Gastroesophageal sphincter (tissue), 4 donors: ENCODE measurements at regions not wholly inside any gene's neighbourhood (a gene's known extent, or its start where the extent isn't known, plus 50 kb on each side); places are given as distances from the start of the nearest gene placed in this dataset.

Source experiments
- ATAC-seq: fragments of 150-250 bp; one replicate; pipeline ENCODE4 v1.9.1; 2016; ENCODE audit warnings: mild to moderate bottlenecking, moderate library complexity
- H3K27ac ChIP-seq, 4 donors: fragments of 200-600 bp; sonication (generic) in 3 of 4; 1 replicate in 3 of 4; 2 replicates in 1 of 4; pipeline ENCODE4 v1.5.1; 2016 to 2019
- H3K27me3 ChIP-seq: fragments of 200-600 bp; sonication (generic); one replicate; pipeline ENCODE4 v1.5.1; 2019
- H3K36me3 ChIP-seq, 2 donors: fragments of 200-600 bp; sonication (generic); one replicate each; pipeline ENCODE4 v1.5.1; 2019; ENCODE audit warnings: control low read depth in 1 of 2
- H3K4me1 ChIP-seq, 3 donors: fragments of 200-600 bp; sonication (generic); 1 replicate in 2 of 3; 2 replicates in 1 of 3; pipeline ENCODE4 v1.5.1; 2016 to 2019; ENCODE audit warnings: control low read depth in 2 of 3
- H3K4me3 ChIP-seq, 2 donors: fragments of 200-600 bp; sonication (generic); one replicate each; pipeline ENCODE4 v1.5.1; 2019; ENCODE audit warnings: mild to moderate bottlenecking in 1 of 2, moderate library complexity in 1 of 2
- H3K9me3 ChIP-seq, 3 donors: fragments of 200-600 bp; sonication (generic); one replicate each; pipeline ENCODE4 v1.5.1; 2017 to 2019; ENCODE audit warnings: control low read depth in 2 of 3
- CTCF ChIP-seq, 4 experiments: fragments of 200-600 bp in 2 of 4; fragments of 450-650 bp in 2 of 4; sonication (generic) in 1 of 4; IDR thresholded peaks; one replicate each; pipeline ENCODE4 v1.5.1; 2017 to 2019; ENCODE audit warnings: antibody characterized with exemption in 4 of 4, mild to moderate bottlenecking in 2 of 4, moderate library complexity in 2 of 4
- EP300 ChIP-seq: sonication (generic); formaldehyde crosslinking; IDR thresholded peaks from one replicate; pipeline ENCODE4 v1.6.1; 2017; ENCODE audit warnings: antibody characterized with exemption, mild to moderate bottlenecking
- POLR2A ChIP-seq, 2 donors: fragments of 450-650 bp; IDR thresholded peaks; one replicate each; pipeline ENCODE4 v1.6.1; 2017; ENCODE audit warnings: antibody characterized with exemption in 2 of 2, mild to moderate bottlenecking in 2 of 2, moderate library complexity in 1 of 2
- POLR2AphosphoS5 ChIP-seq: sonication (generic); formaldehyde crosslinking; IDR thresholded peaks from one replicate; pipeline ENCODE4 v1.6.1; 2017; ENCODE audit warnings: antibody characterized with exemption
- WGBS, 2 donors: methylation state at CpG; one replicate each; pipeline ENCODE4 v1.1.5; 2018; ENCODE audit warnings: low coverage in 1 of 2; 5-methylcytosine and 5-hydroxymethylcytosine counted together

GRCh38 chr11:105389952-105390351, 219.9 kb upstream of the GRIA4 start:
- 83 to 100% methylated on average over 2 to 5 of the region's 5 CpGs for whole genome bisulfite sequencing, 2 donors
- H3K9me3 ChIP-seq, result no peaks in the 10 kb centered on the region
- ATAC-seq, result no peak
- TF ChIP-seq POLR2A (IDR thresholded peaks at IDR 0.05) (no peak), EP300 (no peak), CTCF (IDR thresholded peaks at IDR 0.05) (no peak), POLR2AphosphoS5 (no peak)
- H3K36me3 ChIP-seq, result no peaks in the 10 kb centered on the region
- no peaks in the 10 kb centered on the region for H3K4me1 ChIP-seq
- no peaks in the 10 kb centered on the region for H3K27me3 ChIP-seq
- no peak overlapping the region for H3K27ac ChIP-seq
- no peak overlapping the region for H3K4me3 ChIP-seq

DNA sequence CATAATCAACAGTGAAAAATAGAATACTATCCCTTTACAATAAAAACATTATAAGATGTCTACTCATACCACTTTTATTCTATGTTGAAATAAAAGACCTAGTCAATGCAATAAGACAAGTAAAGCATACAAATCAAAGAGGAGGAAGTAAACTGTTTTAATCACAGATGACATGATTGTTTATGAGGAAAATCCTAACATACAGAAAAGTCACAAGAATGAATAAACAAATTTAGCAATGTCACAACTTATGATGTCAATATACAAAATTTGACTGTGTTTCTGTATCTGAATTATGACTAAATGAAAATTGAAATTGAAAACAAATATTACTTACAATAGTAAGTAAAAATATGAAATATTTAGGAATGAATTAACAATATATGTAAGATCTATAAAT, 221.9 kb upstream of the GRIA4 start:
- Histone ChIP-seq H3K9me3 (no peaks in the 10 kb centered on the region), H3K27ac (no peak overlapping the region), H3K27me3 (no peaks in the 10 kb centered on the region), H3K4me1 (no peaks in the 10 kb centered on the region), H3K4me3 (no peak overlapping the region), H3K36me3 (no peaks in the 10 kb centered on the region)
- ATAC-seq, result no peak
- no peak for TF ChIP-seq EP300

DNA sequence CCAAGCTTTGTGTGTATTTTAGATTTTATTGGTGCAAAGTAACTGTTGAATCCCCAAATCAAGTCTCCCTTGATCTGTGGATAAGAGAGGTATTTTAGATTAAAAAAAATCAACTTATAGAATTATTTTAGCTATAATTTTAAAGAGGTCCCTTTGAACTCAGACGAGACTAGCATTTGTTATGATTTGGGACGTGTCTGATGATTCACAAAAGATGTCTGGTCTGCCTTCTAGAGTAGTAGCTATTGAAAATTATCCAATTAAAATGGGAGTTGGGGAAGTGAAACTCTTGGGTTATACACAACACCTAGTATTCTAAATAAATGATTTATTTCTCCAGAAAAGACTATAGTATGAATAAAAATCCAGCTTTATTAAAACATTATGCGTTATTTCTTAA, 227.9 kb upstream of the GRIA4 start:
- H3K27me3 ChIP-seq, result no peaks in the 10 kb centered on the region
- H3K27ac ChIP-seq, result no peak overlapping the region
- H3K4me3 ChIP-seq, result no peak overlapping the region
- no peaks in the 10 kb centered on the region for H3K4me1 ChIP-seq
- no peaks in the 10 kb centered on the region for H3K36me3 ChIP-seq
- H3K9me3 ChIP-seq, result no peaks in the 10 kb centered on the region
- no peak for TF ChIP-seq POLR2AphosphoS5
- TF ChIP-seq EP300, result no peak
- no peak for TF ChIP-seq CTCF (IDR thresholded peaks at IDR 0.05)
- TF ChIP-seq POLR2A (IDR thresholded peaks at IDR 0.05), result no peak
- WGBS, 2 donors, result 41 to 44% methylated on average over 3 of the region's 3 CpGs
- ATAC-seq, result no peak

- WGBS, 2 donors, result 66 to 73% methylated on average over 5 of the region's 5 CpGs
- Histone ChIP-seq H3K27me3 (no peaks in the 10 kb centered on the region), H3K36me3 (no peaks in the 10 kb centered on the region), H3K27ac (no peak overlapping the region), H3K4me3 (no peak overlapping the region), H3K9me3 (peaks cover 0 to 8% (median 0%) of the 10 kb centered on the region in 3 donors), H3K4me1 (no peaks in the 10 kb centered on the region)
- ATAC-seq, result no peak
- TF ChIP-seq EP300 (no peak), POLR2A (IDR thresholded peaks at IDR 0.05) (no peak), POLR2AphosphoS5 (no peak), CTCF (IDR thresholded peaks at IDR 0.05) (no peak)
These were observed 232.0 kb upstream of the GRIA4 start for GRCh38 chr11:105377870-105378269.

DNA sequence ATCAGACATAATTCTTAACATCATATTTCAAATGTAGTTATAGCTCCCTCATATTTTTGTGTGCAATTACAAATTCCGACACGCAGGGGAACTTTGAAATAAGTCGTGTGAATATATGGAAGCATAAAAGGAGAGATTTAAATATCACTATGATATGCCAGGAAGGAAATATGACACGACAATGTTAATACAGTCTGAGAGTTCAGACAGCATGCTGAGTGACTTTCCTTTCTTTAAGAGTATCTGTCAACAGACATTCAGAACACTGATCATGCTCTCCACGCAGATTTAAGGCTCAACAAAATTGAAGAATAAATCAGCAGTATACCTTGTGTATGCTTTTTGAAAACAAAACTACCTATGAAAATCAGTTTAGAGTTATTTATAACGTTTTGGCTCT, 232.6 kb upstream of the CARD18 start:
- Histone ChIP-seq H3K4me3 (no peak overlapping the region), H3K4me1 (no peaks in the 10 kb centered on the region), H3K36me3 (no peaks in the 10 kb centered on the region), H3K27me3 (no peaks in the 10 kb centered on the region), H3K27ac (no peak overlapping the region), H3K9me3 (peaks cover 0 to 8% (median 0%) of the 10 kb centered on the region in 3 donors)
- no peak for TF ChIP-seq CTCF (IDR thresholded peaks at IDR 0.05)
- no peak for TF ChIP-seq POLR2A (IDR thresholded peaks at IDR 0.05)
- TF ChIP-seq POLR2AphosphoS5, result no peak
- TF ChIP-seq EP300, result no peak
- WGBS, 2 donors, result 56 to 66% methylated on average over 6 of the region's 6 CpGs
- ATAC-seq, result no peak

GRCh38 chr11:105371311-105371710, 231.7 kb upstream of the CARD18 start:
- Histone ChIP-seq H3K4me1 (no peaks in the 10 kb centered on the region), H3K9me3 (peaks cover 0 to 8% (median 0%) of the 10 kb centered on the region in 3 donors), H3K27me3 (no peaks in the 10 kb centered on the region), H3K4me3 (no peak overlapping the region), H3K36me3 (no peaks in the 10 kb centered on the region), H3K27ac (no peak overlapping the region)
- TF ChIP-seq POLR2A (IDR thresholded peaks at IDR 0.05), result no peak
- no peak for TF ChIP-seq EP300
- no peak for TF ChIP-seq POLR2AphosphoS5
- TF ChIP-seq CTCF (IDR thresholded peaks at IDR 0.05), result no peak
- WGBS, 2 donors, result 61 to 88% methylated on average over 2 to 4 of the region's 4 CpGs
- no peak for ATAC-seq
